Activated naive CD4-positive, alpha-beta T cell treated with anti-CD3 and anti-CD28 coated beads, Interleukin-2, amount 10 ng/mL, durations not matched to agents 7 days and 5 days (primary cell): ENCODE measurements at regions not wholly inside any gene's neighbourhood (a gene's known extent, or its start where the extent isn't known, plus 50 kb on each side); places are given as distances from the start of the nearest gene placed in this dataset.

Experiments used
- CTCF ChIA-PET: fragments of 350-600 bp; sonication (Branson Sonifier 250); formaldehyde crosslinking; loops from one replicate; lab custom pipeline; 2021; ENCODE audit warnings: antibody characterized with exemption; lab: Charles Lee
- DNase-seq: peaks from one replicate; pipeline ENCODE4 v3.0.0-alpha.2; 2020
- H3K27ac Mint-ChIP-seq: one replicate; pipeline ENCODE4 v1.8.0; 2021; ENCODE audit warnings: mild to moderate bottlenecking, moderate library complexity, mixed read lengths
- H3K27me3 Mint-ChIP-seq: one replicate; pipeline ENCODE4 v1.8.0; 2021; ENCODE audit warnings: mild to moderate bottlenecking, mixed read lengths
- H3K36me3 Mint-ChIP-seq: one replicate; pipeline ENCODE4 v1.8.0; 2021; ENCODE audit warnings: mixed read lengths
- H3K4me1 Mint-ChIP-seq: one replicate; pipeline ENCODE4 v1.8.0; 2021; ENCODE audit warnings: mixed read lengths
- H3K4me3 Mint-ChIP-seq: one replicate; pipeline ENCODE4 v1.8.0; 2021; ENCODE audit warnings: mild to moderate bottlenecking, moderate library complexity, mixed read lengths
- H3K9me3 Mint-ChIP-seq: one replicate; pipeline ENCODE4 v1.8.0; 2021; ENCODE audit warnings: mixed read lengths

DNA sequence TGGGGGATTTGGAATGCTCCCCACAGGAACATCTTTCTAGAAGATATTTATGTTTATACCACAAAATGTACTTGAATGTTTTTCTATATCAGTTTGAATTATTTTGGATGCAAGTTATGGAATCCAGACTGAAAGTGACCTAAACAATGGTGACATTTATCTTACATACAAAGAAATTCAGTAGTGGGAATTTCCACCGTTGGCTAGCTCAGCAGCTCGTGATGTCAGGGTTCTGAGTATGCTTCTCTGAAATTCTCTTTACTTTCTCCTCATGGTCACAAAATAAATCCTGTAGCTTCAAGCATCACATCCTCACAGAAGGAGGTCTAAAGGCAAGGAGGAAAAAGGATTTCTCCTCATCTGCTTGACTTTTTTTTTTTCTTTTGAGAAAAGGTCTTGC lies 105.3 kb downstream of the AKAIN1 start:
- CTCF ChIA-PET, result no interaction called here
- H3K9me3 Mint-ChIP-seq, result peaks cover 9% of the 10 kb centered on the region
- DNase-seq, result no peak

DNA sequence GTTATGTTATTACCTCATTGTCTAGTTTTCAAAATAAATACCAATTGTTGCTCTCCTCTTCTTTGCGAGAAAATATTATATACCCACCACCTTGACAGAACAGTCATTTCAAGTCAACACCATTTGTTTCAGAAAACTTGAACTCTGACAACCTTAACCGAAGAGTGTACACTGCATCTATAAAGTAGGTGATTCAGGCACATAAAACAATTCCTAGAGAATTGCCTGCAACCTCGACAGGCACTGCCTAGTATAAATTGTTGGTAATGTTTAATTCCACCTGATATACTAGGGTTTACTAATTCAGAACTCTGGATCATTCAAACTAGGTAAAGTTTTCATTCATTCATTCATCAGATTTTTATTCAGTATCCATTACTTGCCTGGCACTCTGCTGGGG lies 121.8 kb downstream of the AKAIN1 start:
- H3K27ac Mint-ChIP-seq, result no peak overlapping the region
- CTCF ChIA-PET, result interaction anchor here (0.6 kb wide), 1 partner anchor 326 kb away, joined by 3 read pairs; no protein-coding TSS in a partner anchor
- no peaks in the 10 kb centered on the region for H3K4me1 Mint-ChIP-seq
- no peaks in the 10 kb centered on the region for H3K36me3 Mint-ChIP-seq
- DNase-seq, result no peak
- no peaks in the 10 kb centered on the region for H3K9me3 Mint-ChIP-seq
- H3K27me3 Mint-ChIP-seq, result no peaks in the 10 kb centered on the region
- no peak overlapping the region for H3K4me3 Mint-ChIP-seq

More for the DNA sequence above, 105.3 kb downstream of the AKAIN1 start:
- Mint-ChIP-seq H3K36me3 (no peaks in the 10 kb centered on the region), H3K4me1 (no peaks in the 10 kb centered on the region), H3K27me3 (no peaks in the 10 kb centered on the region), H3K27ac (no peak overlapping the region), H3K4me3 (no peak overlapping the region)

DNA sequence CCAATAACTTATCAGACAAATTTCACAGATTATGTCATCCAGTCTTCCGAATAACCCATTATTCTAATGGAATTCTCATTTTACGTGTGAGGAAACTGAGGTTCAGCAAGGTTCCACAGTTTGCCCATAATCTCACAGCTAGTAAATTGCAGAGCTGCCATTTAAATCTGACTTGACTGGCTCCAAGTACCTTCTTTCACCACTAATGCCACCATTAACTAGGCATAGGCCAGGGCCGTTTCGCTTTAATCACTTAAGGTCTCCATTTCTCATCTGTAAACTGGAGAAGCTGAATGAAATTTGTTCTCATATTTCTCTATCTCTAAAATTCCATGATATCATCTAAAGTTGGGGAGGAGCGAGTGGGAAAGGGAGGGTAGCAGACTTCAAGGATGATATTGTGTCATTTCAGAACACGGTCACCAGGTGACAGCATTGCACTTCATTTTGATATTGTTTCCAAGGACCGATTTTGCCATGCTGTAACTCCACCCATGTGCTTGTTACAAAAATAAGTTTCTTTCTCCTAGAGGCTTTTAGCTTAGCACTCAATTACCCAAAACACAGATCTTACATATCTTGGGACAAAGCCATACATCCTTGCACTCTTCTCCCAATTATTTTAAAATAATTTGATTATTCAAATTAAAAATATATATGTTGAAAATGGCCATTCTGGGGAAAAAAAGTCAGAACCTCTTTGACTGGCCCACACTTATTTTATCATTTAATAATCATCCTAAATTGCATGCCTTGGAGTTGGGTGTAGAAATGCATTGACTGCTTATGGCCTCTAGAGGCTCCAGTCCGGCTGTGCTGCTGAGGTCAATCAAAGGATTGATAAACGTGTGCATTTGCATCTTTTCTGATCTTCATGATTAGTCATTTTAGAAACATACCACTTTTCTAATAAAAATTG lies 123.8 kb downstream of the AKAIN1 start:
- H3K36me3 Mint-ChIP-seq, result no peaks in the 10 kb centered on the region
- H3K4me3 Mint-ChIP-seq, result no peak overlapping the region
- CTCF ChIA-PET, result interaction anchor here (1.0 to 1.4 kb wide), 3 partner anchors 15 to 348 kb away, joined by 3 to 7 read pairs (median 4); partner anchors contain the start of gene ZBTB14
- H3K27me3 Mint-ChIP-seq, result no peaks in the 10 kb centered on the region
- no peaks in the 10 kb centered on the region for H3K9me3 Mint-ChIP-seq
- DNase-seq, result peak; percentile 23
- no peaks in the 10 kb centered on the region for H3K4me1 Mint-ChIP-seq
- no peak overlapping the region for H3K27ac Mint-ChIP-seq

DNA sequence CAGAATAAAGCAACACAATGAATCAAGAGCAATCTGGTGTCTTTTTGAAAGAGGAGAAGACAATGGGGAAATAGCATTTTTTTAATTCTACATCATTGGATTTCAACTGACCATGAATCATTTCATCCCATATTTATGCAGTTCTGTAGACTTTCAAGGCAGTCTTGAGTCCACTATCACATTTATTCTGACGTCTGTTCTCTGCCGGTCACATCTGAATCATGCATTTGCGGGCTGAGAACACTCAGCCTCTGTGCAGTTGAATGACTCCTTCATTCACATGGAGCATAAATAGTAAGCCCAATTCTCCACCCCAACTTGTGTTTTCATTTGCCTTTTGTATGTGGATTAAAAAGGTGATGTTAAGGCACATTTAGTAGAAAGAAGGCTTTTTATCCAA lies 128.2 kb downstream of the AKAIN1 start:
- no peaks in the 10 kb centered on the region for H3K36me3 Mint-ChIP-seq
- H3K27ac Mint-ChIP-seq, result no peak overlapping the region
- DNase-seq, result no peak
- no peaks in the 10 kb centered on the region for H3K9me3 Mint-ChIP-seq
- H3K27me3 Mint-ChIP-seq, result no peaks in the 10 kb centered on the region
- no peak overlapping the region for H3K4me3 Mint-ChIP-seq
- H3K4me1 Mint-ChIP-seq, result no peaks in the 10 kb centered on the region
- CTCF ChIA-PET, result no interaction called here

DNA sequence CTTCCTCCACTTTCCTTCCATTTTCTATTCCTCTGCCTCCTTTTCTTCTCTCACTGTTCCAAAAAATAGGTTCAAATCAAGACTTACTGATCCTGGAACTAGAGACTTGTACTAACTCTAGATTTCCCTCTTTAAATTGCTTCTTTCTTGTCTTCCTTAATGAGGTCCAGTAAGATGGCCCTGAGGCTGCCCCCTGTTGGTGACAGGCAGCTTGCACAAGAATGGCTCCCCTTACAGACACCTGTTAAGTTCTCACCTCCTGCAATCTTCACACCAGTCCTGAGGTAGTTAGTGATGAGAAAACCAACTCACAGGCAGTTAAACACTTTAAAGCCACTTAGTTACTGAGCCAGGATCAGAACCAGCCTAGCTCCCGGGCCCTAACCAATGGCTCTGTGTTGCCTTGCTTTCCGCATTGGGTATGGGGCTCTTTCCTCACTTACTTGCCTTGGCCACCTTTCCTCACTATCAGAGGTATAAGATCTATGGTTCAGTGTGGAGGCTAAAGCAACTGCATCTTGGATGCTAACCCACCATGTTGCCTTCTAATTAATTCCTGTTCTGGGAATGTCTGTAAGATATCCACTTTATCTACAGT lies 130.6 kb downstream of the AKAIN1 start:
- Mint-ChIP-seq H3K27me3 (peaks cover 6% of the 10 kb centered on the region), H3K4me3 (no peak overlapping the region), H3K4me1 (no peaks in the 10 kb centered on the region), H3K36me3 (no peaks in the 10 kb centered on the region), H3K9me3 (no peaks in the 10 kb centered on the region), H3K27ac (no peak overlapping the region)
- peak; percentile 38 for DNase-seq
- CTCF ChIA-PET, result interaction anchor here (0.6 to 1.2 kb wide), 2 partner anchors 9 to 361 kb away, joined by 3 read pairs; no protein-coding TSS in a partner anchor

DNA sequence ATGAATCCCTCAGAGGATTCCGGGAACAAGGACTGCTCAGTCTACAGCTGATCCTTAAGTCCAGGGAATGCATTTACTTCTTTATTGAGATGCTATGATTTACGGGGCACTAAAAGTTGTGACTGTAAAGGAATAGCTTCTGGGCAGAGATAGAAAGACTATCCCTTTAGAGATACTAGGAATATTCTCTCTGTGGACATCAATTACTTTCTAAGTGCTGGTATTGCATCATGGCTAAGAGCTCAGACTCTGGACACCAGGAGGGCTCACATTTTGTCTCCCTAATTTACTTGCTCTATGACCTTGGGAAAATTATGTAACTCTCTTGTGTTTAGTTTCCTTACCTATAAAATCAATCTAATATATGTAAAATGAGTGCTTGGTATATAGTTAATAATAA lies 131.4 kb downstream of the AKAIN1 start:
- CTCF ChIA-PET, result interaction anchor here (1.2 kb wide), 1 partner anchor 8 kb away, joined by 3 read pairs; no protein-coding TSS in a partner anchor
- Mint-ChIP-seq H3K27me3 (peaks cover 6% of the 10 kb centered on the region), H3K4me3 (no peak overlapping the region), H3K9me3 (no peaks in the 10 kb centered on the region), H3K27ac (no peak overlapping the region), H3K4me1 (no peaks in the 10 kb centered on the region), H3K36me3 (no peaks in the 10 kb centered on the region)
- no peak for DNase-seq

DNA sequence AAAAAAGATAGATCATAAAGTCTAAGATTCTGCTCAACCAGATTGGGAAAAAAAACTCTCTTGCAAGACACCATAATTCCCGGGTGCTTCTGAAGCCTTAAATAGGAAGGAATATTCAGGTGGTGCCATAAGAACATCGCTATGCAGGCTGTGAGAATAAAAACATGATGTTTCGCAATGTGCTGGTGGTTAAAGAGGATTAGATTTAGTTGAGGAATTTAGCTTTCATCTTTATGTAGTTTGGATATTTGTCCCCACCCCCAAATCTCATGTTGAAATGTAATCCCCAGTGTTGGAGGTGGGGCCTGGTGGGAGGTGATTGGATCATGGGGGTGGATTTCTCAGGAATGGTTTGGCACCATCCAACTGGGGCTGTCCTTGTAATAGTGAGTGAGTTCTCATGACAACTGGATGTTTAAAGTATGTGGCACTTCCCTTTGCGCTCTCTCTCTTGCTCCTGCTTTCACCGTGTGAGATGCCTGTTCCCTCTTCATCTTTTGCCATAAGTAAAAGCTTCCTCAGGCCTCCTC lies 132.2 kb downstream of the AKAIN1 start:
- no peak overlapping the region for H3K27ac Mint-ChIP-seq
- no peaks in the 10 kb centered on the region for H3K9me3 Mint-ChIP-seq
- H3K4me1 Mint-ChIP-seq, result no peaks in the 10 kb centered on the region
- no peak overlapping the region for H3K4me3 Mint-ChIP-seq
- CTCF ChIA-PET, result interaction anchor here (1.4 kb wide), 1 partner anchor 959 kb away, joined by 5 read pairs; no protein-coding TSS in a partner anchor
- no peaks in the 10 kb centered on the region for H3K36me3 Mint-ChIP-seq
- peaks cover 6% of the 10 kb centered on the region for H3K27me3 Mint-ChIP-seq
- DNase-seq, result no peak

DNA sequence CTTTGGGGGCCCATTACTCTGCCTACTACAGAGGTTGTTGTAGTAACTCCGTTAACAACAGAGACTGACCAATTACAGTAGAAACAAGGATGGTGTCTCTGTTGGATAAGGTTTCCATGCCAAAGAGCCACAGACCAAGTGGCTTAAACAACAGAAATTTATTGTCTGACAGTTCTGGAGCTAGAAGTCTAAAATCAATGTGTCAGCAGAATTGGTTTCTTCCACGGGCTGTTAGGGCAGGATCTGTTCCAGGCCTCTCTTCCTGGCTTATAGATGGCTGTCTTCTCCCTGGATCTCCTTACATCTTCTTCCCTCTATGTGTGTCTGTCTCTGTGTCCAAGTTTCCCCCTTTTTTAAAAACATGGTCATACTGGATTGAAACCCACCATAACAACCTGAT lies 135.3 kb downstream of the AKAIN1 start:
- CTCF ChIA-PET, result no interaction called here
- Mint-ChIP-seq H3K27ac (no peak overlapping the region), H3K4me1 (peaks cover 20% of the 10 kb centered on the region), H3K36me3 (no peaks in the 10 kb centered on the region), H3K9me3 (no peaks in the 10 kb centered on the region), H3K4me3 (no peak overlapping the region), H3K27me3 (peaks cover 9% of the 10 kb centered on the region)
- DNase-seq, result no peak

DNA sequence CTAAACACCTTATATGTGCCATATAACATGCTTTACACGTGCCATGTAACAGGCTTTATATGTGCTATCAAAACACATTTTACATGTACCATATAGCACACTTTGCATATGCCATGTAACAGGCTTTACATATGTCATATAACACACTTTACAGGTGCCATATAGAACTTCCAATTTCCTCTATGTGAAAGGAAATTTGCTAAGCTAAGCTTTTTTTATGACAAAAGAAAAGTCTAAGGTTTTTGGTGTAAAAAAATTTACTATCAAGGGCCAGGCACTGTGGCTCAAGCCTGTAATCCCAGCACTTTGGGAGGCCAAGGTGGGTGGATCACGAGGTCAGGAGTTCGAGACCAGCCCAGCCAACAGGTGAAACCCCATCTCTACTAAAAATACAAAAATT lies 136.5 kb downstream of the AKAIN1 start:
- H3K36me3 Mint-ChIP-seq, result no peaks in the 10 kb centered on the region
- peaks cover 9% of the 10 kb centered on the region for H3K27me3 Mint-ChIP-seq
- no peak for DNase-seq
- no peak overlapping the region for H3K4me3 Mint-ChIP-seq
- H3K9me3 Mint-ChIP-seq, result no peaks in the 10 kb centered on the region
- CTCF ChIA-PET, result no interaction called here
- peaks cover 20% of the 10 kb centered on the region for H3K4me1 Mint-ChIP-seq
- no peak overlapping the region for H3K27ac Mint-ChIP-seq

DNA sequence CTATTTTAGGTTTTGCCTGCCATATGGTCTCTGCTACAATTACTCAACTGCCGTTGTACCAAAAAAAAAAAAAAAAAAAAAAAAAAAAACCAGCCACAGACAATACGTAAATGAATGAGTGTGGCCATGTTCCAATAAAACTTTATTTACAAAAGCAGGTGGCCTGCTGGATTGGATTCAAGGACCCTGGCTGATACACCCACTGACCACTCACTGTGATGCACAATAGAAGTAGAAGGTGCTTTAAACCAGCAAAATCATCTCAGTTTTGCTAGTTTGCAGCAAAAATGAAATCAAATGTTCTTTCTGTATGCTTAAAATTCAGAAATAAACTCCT lies 137.4 kb downstream of the AKAIN1 start:
- H3K4me3 Mint-ChIP-seq, result no peak overlapping the region
- CTCF ChIA-PET, result interaction anchor here (0.8 to 4.2 kb wide), 2 partner anchors 766 to 952 kb away, joined by 3 to 73 read pairs; no protein-coding TSS in a partner anchor
- no peak for DNase-seq
- peaks cover 20% of the 10 kb centered on the region for H3K4me1 Mint-ChIP-seq
- H3K36me3 Mint-ChIP-seq, result no peaks in the 10 kb centered on the region
- H3K27me3 Mint-ChIP-seq, result peaks cover 13% of the 10 kb centered on the region
- H3K9me3 Mint-ChIP-seq, result no peaks in the 10 kb centered on the region
- no peak overlapping the region for H3K27ac Mint-ChIP-seq

DNA sequence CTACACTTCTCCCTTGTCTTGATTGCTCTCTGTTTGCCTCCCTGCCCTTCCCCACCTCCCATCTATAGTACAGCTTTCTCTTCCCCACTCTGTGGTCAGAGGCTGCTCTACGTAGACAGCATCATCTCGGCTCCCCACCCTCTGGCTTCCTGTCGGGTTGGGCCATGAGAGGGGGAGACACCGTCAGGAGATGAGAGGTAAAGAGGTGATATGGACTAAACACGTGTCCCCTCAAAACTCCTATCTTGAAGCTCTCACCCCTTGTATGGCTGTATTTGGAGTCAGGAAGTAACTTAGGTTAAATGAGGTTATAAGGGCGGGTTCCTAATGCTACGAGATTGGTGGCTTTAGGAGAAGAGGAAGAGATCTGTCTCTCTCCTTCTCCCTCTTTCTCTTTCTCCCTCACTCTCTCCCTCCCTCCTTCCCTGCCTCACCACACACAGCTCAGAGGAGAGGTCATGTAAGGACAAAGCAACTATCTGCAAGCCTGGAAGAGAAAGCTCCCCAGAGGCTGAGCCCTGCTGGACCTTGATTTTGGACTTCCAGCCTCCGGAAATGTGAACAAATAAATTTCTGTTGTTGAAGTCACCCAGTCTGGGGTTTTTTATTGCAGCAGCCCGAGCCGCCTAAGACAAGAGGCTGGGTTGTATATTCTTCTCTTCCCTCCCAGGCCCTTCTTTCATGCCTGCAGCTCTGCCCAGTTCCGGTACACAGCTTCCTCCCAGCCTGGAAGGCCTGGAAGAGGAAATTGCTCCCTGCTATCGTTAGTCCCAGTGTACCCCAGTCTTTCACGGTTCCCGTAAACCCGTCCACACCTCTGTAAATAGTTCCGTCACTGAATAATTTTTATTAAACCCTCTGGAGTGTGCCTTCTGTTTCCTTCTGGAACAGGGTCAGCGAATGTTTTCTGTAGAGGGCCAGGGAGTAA lies 138.0 kb downstream of the AKAIN1 start:
- Mint-ChIP-seq H3K4me3 (peak overlapping the region; percentile 2), H3K36me3 (no peaks in the 10 kb centered on the region), H3K4me1 (peaks cover 20% of the 10 kb centered on the region), H3K27ac (peak overlapping the region; percentile 71), H3K9me3 (no peaks in the 10 kb centered on the region), H3K27me3 (peaks cover 13% of the 10 kb centered on the region)
- CTCF ChIA-PET, result interaction anchor here (0.7 to 4.2 kb wide), 7 partner anchors 9 to 952 kb away, joined by 3 to 73 read pairs (median 4); no protein-coding TSS in a partner anchor
- DNase-seq, result peak; percentile 73

DNA sequence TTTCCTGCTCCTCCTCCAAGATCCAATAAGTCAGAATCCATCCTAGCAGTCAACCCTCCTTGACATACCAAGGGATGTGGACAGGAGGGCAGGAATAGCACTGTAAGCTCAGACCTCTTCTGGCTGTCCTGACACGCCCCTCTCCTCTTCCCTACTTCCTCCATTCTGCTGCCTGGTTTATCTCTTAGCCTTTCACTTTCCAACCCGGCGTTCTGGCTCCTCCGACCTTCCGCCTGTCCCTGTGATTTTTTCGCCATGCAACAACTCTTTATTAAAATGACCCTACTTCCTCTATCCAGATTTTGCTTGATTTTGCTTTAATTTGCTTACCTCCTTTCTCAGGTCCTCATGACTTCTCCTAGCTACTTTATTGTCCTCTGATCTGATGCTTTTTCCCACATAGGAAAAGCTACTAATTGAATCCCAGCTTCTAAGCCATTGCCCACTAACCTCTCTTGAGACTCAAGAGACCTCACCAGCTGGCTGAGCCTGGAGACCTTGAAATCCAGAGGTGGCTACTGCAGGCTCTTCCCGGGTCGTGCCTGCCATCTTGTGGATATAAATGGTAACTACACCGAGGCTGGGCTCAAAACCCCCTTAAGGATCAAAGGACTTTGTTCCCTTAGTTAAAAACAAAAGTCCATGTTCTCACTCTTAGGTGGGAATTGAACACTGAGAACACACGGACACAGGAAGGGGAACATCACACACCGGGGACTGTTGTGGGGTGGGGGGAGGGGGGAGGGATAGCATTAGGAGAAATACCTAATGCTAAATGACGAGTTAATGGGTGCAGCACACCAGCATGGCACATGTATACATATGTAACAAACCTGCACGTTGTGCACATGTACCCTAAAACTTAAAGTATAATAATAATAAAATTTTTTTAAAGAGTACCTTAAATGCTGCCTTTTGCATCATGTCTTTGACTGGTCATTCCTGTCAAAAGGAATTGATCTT lies 139.4 kb downstream of the AKAIN1 start:
- H3K27ac Mint-ChIP-seq, result peak overlapping the region; percentile 1
- peak; percentile 70 for DNase-seq
- peaks cover 20% of the 10 kb centered on the region for H3K4me1 Mint-ChIP-seq
- CTCF ChIA-PET, result interaction anchor here (0.7 to 4.2 kb wide), 10 partner anchors 8 to 950 kb away, joined by 3 to 73 read pairs (median 4); no protein-coding TSS in a partner anchor
- H3K9me3 Mint-ChIP-seq, result no peaks in the 10 kb centered on the region
- H3K36me3 Mint-ChIP-seq, result no peaks in the 10 kb centered on the region
- H3K4me3 Mint-ChIP-seq, result no peak overlapping the region
- peaks cover 7% of the 10 kb centered on the region for H3K27me3 Mint-ChIP-seq

DNA sequence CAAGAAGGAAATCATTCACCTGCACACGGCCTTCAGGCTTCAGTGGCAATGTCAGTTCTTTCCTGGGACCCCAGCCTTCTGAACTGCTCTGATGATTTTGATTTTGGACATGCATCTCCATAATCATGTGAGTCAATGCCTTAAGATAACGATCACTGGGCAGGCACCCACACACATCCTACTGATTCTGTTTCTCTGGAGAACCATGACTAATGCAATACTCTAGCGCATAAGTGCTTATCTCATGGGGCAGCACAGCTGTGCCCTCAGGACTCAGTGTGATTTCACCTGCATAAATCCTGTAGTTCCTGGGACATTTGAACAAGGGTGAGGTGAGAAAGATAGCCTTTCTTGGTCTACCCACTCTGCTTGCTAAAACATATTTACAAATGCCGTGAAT lies 144.6 kb downstream of the AKAIN1 start:
- Mint-ChIP-seq H3K4me1 (peaks cover 2% of the 10 kb centered on the region), H3K27me3 (peaks cover 4% of the 10 kb centered on the region), H3K9me3 (no peaks in the 10 kb centered on the region), H3K27ac (no peak overlapping the region), H3K36me3 (no peaks in the 10 kb centered on the region), H3K4me3 (no peak overlapping the region)
- CTCF ChIA-PET, result no interaction called here
- DNase-seq, result no peak
